HFF-Myc (cell line): ENCODE measurements at regions not wholly inside any gene's neighbourhood (a gene's known extent, or its start where the extent isn't known, plus 50 kb on each side); places are given as distances from the start of the nearest gene placed in this dataset.
A peak's percentile ranks its signal among the peaks of the same experiment; 100 is the strongest.

ENCODE experiments used
- DNase-seq: peaks from one replicate; pipeline ENCODE4 v3.0.0-alpha.2; 2011; ENCODE audit warnings: low read depth; ENCODE audit errors: extremely low read depth
- H3K4me3 ChIP-seq: replicated peaks from 2 replicates; pipeline ENCODE4 v1.5.1; 2011; ENCODE audit warnings: low read depth, mild to moderate bottlenecking, control low read depth, low read length
- CTCF ChIP-seq: IDR thresholded peaks from 2 replicates; pipeline ENCODE4 v1.5.1; 2012; ENCODE audit warnings: mild to moderate bottlenecking, low read depth, low read length, control low read depth; ENCODE audit errors: missing control alignments

GRCh38 chr13:31951215-31951678 lies 80.3 kb upstream of the FRY start:
- DNase-seq: peak; percentile 29
- no peak for TF ChIP-seq CTCF
- H3K4me3 ChIP-seq: no peak overlapping the region

GRCh38 chr13:31952641-31953380 lies 78.8 kb upstream of the FRY start:
- no peak for DNase-seq
- no peak overlapping the region for H3K4me3 ChIP-seq
- no peak for TF ChIP-seq CTCF

- no peak for DNase-seq
- no peak for TF ChIP-seq CTCF
- H3K4me3 ChIP-seq: no peak overlapping the region
Observed at GRCh38 chr13:31955101-31955500, 76.5 kb upstream of the FRY start.

- no peak for DNase-seq
- no peak for TF ChIP-seq CTCF
- no peak overlapping the region for H3K4me3 ChIP-seq
Observed at GRCh38 chr13:31955741-31956140, 75.8 kb upstream of the FRY start.

- no peak overlapping the region for H3K4me3 ChIP-seq
- TF ChIP-seq CTCF: no peak
- no peak for DNase-seq
Observed at GRCh38 chr13:31956980-31957644, 74.5 kb upstream of the FRY start.

GRCh38 chr13:31957772-31958171 lies 73.8 kb upstream of the FRY start:
- no peak for TF ChIP-seq CTCF
- H3K4me3 ChIP-seq: no peak overlapping the region
- DNase-seq: no peak
